ENCODE measurements at regions not wholly inside any gene's neighbourhood (a gene's known extent, or its start where the extent isn't known, plus 50 kb on each side); places are given as distances from the start of the nearest gene placed in this dataset.
"Not testable (repeated sequence)": the region's sequence is repeated elsewhere in the genome, so short reads cannot be mapped to it uniquely, and the experiment has no call there.

DNA sequence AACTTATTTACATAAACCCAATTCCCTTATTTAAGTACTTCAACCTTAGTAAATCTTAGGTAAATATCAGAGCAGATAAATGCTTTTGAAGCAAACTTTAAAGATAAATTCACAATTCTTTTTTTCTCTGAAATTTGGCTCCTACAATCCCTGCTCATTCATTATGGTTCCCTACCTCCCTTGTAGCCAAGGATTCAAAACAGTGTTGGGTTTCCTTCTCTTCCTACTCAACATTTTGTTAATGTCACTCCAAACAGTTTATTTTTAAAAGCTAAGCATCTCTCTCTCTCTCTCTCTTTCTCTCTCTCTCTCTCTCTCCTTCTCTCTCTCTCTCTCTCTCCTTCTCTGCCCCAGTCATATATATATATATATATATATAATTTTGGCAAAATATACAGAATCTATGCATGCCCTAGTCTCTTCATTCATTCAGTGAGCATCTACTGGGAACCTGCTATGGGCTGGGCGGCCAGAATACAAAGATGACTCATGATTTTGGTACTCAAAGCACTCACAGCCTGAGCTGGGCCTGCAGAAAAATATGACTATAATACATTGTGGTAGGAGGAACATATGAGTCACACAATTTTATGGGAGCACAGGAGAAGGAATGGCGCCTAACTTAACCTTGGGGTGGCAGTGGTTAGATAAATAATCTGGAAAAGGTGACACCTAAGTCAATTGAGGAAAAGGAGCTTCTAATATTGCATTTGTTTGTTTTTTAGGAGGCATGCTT, 123.7 kb upstream of the DHRS4 start:
- DNase-seq (ENCODE audit: low read depth, low spot score) = peak; percentile 92

DNA sequence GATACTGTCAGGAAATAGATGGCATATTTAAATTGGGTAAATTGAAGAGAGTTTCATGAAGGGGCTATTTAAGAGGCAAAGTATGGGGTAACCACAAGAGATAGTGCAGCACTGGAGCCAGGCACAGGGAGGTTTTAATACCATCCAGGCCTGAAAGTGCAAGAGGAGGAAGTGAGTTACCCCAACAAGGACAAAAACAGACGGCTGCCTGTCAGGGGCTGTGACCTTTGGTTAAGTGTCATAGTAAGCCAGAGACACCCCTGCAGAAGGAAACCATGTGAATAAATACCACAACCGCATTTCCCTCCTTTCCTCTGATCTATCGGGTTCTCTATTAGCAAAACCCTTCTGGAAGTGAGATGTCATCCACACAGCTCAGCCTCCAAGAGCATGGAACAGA, 122.0 kb upstream of the DHRS4 start:
- DNase-seq (ENCODE audit: low read depth, low spot score) = no peak

DNA sequence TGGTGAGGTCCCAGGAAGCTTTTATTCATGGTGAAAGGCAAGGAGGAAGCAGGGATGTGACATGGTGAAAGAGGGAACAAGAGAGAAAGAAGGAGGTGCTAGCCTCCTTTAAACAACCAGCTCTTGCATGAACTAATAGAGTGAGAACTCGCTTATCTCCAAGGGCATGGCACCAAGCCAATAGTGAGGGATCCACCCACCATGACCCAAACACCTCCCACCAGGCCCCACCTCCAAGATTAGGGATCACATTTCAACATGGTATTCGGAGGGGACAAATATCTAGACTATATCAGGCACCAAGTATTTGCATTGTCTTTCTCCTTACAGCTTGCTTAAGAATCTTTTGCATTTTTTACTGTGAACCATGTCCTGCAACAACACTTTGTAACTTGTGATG, 91.9 kb upstream of the DHRS4 start:
- no peak for DNase-seq (ENCODE audit: low read depth, low spot score)

DNA sequence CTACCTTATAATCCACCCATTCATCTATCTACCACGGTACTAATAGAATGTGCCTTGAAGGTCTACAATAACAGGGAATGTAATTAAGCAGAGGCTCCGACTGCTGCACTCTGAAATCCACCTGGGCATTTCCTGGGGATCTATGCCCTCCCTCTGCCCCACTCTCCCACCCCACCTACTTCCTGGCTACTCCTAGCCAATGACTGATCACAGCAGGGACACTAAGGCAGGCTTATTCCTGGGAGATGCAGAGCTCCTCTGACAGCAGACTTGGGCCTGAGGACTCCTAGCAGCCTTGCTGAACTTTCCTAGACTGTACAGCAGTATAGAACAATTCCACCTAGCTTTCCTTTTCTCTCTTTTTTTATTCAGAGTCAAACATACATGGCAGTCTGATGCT, 91.1 kb upstream of the DHRS4 start:
- no peak for DNase-seq (ENCODE audit: low read depth, low spot score)

DNA sequence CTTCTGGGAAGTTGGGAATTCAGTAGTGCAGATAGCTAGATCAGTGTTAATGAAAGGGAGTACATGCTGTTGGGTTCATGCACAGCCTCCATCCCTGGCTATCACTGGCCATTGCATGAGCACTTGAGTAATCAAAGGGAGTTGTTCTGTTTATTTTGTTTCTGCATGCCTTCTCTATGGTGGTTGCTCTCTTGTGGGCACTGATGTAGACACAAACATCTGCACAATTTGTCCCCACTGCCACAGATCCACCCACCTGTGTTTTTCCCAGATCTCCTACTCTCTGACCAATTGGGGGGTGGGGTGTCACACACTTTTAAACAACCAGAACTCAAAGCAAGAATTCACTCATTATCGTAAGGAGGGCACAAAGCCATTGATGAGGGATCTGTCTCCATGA, 89.7 kb upstream of the DHRS4 start:
- DNase-seq (ENCODE audit: low read depth, low spot score) = no peak

DNA sequence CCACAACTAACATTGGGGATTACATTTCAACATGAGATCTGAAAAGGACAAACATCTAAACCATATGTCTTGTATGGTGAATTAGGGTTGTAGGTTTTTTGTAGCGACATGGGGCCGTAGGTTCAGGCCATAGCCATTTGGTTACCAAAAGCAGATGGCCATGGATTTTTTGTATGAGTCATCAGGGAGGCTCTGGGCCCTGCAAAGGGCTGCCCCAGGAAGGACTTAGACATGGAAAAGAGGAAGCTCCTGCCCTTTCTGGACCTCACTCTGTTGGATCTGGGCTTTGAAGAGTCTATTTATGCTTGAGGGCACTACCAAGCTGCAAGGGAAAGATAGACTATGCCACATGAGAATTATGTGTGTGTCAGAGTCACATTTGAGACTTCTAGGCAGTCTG, 89.3 kb upstream of the DHRS4 start:
- no peak for DNase-seq (ENCODE audit: low read depth, low spot score)

DNA sequence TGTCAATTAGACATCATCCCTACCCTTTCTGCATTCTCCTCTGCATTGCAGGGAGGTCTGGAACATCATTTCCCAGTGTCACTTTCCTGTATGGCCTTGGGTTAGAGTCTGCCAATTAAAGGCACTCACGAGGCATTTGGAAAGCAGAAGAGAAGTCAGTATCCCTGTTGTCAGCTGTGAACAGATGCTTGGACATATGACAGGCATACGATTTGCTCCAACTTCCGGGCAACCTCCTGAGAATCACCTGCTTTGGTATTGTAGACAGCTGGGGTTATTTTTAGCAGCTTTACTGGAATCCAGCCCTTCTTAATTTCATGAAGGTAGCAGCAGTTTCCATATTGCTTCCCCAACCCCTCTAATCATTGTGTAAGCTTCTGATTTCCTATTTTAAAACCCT, 88.7 kb upstream of the DHRS4 start:
- no peak for DNase-seq (ENCODE audit: low read depth, low spot score)

DNA sequence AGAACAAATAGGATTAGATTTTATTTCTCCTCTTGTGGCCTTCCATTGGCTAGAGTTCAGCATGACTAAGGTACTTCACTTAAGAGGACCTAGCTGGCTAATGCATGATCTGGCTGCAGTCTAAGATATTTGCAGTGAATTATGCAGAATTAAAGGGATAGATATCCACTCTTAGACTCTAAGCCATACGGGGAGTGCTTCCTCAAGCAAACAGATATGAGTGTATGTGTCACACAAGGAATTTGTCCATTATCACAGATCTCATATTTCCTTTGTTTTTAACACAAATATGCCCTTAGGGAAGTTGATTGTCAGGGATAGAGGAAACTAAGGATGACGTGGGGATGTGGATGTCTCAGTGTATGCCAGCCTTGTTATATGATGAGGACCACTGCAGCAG, 88.1 kb upstream of the DHRS4 start:
- DNase-seq (ENCODE audit: low read depth, low spot score) = peak; percentile 31

DNA sequence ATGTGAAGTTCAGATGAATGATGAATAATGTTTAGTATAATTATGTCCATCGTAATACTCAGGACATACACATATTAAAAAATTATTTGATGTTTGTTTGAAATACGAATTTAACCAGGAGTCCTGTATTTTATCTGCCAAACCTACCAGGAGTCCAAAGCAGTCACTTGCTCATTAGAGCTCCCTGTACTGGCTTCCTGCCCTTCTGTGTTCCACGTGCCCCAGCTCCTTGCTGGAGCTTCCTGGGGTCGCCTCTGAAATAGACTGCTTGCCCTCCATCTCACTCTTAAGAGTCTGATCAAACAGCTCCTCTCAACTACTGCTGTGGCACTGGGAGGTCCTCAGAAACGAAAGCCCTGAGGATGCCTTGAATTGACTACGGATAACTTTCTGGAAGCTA, 87.3 kb upstream of the DHRS4 start:
- no peak for DNase-seq (ENCODE audit: low read depth, low spot score)

DNA sequence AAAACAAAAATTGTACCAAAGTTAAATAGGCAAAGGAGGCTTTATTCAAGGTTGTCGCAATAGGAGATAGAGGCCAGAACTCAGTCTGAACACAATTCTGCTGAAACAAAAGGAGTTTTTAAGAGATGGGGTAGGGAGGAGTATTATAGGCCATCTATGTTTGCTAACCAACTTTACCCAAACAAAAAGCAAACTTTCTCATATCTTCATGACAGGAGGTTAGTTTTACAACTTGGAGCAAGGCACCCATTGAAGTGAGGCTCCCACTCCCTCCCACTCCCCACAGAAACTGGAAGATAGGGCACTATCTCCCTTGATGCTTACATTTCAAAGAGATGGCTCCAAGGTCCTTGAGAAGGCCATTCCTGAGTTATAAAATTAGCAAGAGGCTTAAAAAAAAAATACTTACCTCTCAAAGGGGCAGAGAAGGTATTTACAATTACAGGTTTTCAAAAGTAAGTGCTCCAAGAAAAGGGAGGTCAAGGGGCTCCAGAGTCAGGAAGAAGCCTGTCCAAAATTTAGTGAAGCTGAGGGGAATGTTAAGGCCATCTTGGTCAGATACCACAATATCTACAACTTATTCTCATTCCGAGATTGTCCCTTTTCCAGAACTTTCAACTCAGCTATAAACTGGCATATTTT, 84.4 kb upstream of the DHRS4 start:
- no peak for DNase-seq (ENCODE audit: low read depth, low spot score)

DNA sequence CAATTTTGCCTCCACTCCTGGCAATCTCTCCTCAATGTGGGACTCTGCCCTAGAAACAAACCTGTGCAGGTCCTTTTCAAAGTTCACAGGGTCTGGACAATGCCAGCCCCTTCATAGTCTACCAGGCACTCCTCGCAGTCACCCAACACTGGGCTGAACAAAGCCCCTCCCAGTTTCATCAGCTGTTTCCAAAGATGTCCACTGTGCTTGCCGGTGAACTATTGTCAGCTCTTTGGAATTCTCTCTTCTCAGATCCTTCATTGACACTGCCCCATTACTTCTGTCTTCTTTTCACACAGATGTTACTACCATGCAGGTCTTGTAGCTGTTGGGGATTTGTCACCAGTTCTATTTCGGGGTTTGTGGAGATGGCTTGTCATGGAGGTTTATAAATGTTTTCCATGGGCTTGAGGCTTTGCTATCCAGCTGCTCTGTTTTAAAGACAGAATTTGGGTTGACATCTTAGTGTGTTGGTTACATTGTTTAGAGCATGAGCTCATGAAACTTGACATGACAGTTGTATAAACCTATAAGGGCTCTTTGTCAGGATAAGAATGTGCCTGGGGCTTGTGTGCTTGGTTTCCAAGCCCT, 77.3 kb upstream of the DHRS4 start:
- no peak for DNase-seq (ENCODE audit: low read depth, low spot score)

DNA sequence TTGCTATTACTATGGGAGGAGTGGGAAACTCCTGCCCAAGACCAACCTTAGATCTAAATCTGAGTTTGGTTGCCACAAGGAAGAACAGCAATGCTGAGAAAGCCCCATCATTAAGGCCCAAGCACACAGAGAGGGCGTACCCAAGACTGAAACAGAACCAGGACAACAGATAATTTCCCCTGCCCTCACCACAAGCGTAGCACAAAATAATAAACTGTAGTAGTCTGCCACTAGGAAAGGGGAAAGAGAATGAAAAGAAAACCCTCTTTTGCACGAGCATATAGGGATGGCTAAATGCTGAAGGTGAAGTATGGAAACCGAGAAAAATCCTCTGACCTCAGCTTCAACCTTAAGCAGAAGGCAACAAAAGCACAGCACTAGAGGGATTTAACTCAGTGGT, 76.5 kb upstream of the DHRS4 start:
- no peak for DNase-seq (ENCODE audit: low read depth, low spot score)

DNA sequence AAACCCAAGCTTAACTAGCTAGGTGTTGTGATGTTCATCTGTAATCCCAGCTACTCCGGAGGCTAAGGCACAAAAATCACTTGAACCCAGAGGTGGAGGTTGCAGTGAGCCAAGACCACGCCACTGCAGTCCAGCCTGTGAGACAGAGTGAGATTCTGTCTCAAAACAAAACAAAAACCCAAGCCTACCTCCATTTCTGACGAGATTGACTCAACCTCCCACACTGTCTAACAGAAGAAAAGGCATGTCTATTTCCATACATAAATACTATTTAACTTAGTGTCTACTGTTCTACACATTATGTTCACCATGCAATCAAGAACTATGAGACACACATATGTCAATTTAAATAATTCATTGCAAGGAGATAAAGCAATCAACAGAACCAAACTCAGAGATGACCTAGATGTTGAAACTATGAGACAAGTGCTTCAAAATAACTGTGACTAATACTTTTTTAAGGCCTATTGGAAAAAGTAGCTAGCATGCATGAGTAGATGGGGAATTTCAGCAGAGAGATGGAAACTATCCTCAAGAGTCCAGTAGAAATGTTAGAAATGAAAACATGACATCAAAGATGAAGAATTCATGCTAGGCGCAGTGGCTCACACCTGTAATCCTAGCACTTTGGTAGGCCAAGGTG, 75.9 kb upstream of the DHRS4 start:
- DNase-seq (ENCODE audit: low read depth, low spot score) = no peak

DNA sequence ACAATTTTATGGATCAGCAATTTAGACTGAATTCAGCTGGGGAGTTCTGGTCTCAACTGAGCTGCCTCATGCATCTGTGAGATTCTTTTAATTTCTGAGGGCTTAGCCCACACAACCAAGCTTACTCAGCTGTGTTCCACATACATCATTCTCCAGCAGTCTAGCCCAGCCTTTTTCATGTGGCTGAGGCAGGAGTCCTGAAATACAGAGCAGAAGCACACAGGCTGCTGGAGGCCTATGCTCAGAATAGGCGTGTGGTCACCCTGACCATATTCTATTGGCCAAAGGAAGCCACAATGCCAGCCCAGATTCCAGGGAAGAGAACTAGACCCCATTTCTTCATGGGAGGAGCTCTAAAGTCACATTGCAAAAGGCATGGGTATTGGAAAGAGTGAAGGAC, 72.3 kb upstream of the DHRS4 start:
- peak; percentile 74 for DNase-seq (ENCODE audit: low read depth, low spot score)

DNA sequence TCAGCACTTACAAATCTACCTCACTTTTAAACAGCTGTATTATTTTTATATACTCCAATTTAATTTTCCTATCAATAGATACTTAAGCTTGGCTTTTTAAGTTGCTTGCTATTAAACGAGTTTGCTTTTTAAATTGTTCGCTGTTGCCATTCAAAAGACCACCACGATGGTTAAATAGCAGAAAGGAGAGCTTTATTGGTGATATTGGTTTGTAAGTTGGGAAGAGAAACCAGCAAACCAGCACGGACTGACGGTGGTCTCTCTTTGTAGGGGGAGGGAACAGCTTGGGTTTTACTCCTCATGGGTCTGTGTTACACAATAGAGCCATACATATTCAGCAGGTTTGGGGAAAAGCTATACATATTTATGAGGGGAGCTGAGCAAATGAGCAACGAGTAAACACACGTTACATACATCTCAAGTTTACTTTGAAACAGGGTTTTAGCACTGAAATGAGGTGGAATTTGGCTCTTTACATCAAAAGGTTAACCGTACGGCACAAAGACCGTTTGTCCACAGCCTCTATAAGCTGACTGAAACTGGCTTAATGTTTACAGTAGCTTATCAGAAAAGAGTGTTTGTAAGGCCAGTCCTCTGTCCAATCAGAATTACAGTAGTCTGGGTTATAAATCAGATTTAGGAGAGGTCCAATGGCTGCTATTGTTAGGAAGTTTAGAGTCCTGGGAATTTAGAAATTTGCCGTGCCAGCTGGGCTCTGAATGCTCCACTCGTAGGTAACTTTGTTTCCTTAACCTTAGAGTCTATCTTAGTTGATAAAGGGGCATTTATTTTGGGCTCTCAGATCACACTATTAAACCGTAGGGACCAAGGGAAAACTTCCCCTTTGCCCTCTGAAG, 69.7 kb upstream of the DHRS4 start:
- peak; percentile 29 for DNase-seq (ENCODE audit: low read depth, low spot score)

DNA sequence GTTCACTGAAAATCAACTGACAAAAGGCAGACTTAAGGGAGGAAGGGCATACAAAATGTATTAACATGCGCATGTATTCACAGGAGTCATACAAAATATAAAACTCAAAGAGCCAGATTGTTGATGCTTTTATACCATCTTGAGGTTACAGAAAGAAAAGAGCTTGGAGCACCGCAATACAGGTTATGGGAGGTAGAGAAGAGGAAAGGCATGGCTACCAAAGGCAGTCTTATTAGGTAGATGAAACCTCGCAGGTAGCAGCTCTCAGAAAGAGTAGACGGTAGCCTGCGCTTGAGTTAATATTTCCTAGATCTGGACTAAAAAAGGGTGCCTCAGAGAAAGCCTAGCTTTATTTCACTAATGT, 69.0 kb upstream of the DHRS4 start:
- DNase-seq (ENCODE audit: low read depth, low spot score) = no peak

DNA sequence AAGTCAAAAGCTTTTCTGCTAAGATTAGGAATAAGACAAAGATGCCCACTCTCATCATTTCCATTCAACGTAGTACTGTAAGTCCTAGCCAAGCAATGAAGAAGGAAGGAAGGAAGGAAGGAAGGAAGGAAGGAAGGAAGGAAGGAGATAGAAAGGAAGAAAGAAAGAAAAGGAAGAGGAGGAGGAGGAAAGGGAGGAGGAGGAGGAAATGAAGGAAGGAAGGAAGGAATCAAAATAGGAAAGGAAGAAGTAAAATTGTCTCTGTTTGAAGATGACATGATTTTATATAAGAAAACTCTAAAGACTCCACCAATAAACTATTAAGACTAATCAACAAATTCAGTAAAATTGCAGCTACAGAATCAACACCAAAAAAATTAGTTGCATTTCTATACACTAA, 66.0 kb upstream of the DHRS4 start:
- DNase-seq (ENCODE audit: low read depth, low spot score) = no peak

DNA sequence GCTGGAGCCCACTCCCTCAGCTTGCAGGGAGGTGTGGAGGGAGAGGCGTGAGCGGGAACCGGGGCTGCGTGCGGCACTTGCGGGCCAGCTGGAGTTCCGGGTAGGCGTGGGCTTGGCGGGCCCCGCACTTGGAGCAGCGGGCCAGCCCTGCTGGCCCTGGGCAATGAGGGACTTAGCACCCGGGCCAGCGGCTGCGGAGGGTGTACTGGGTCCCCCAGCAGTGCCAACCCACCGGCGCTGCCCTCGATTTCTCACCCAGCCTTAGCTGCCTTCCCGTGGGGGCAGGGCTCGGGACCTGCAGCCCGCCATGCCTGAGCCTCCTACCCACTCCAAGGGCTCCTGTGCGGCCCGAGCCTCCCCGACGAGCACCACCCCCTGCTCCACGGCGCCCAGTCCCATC, 61.9 kb upstream of the DHRS4 start:
- not testable (repeated sequence) for DNase-seq (ENCODE audit: low read depth, low spot score)

DNA sequence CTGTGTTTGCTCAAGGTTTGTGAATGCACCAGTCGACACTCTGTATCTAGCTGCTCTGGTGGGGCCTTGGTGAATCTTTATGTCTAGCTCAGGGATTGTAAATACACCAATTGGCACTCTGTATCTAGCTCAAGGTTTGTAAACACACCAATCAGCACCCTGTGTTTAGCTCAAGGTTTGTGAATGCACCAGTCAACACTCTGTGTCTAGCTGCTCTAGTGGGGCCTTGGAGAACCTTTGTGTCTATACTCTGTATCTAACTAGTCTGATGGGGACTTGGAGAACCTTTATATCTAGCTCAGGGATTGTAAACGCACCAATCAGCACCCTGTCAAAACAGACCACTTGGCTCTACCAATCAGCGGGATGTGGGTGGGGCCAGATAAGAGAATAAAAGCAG, 61.3 kb upstream of the DHRS4 start:
- not testable (repeated sequence) for DNase-seq (ENCODE audit: low read depth, low spot score)

DNA sequence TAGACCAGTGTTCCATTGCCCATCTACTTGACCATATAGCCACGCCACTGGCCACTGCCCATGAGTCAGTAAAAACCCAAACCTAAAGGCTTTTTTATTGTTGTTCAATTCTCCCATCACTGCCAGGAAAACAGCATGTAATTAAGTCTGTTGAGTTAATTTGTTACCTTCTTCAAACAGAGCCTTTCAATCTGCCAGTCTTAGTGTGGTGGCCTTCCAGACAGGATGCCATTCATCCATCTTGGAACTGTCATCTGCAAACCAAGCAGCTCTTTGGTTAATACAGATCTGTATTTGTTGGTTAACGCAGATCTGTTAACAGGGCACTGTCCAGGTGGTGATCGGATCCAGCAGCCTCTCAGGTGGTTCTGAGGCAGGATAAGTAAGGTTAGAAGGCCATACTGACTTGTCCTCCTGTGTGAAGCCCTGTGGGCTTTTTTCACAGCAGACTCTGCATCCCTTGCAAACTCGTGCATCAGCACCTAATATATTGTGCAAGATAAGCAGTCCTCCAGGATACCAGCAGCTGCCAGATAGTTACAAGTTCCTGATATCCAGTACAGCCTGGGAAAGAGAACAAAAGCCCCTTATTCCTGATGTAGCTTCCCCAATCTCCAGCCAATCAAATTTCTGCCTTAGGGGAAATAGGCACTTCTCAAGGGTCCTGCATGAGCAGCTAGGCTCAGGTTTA, 59.1 kb upstream of the DHRS4 start:
- DNase-seq (ENCODE audit: low read depth, low spot score) = no peak

DNA sequence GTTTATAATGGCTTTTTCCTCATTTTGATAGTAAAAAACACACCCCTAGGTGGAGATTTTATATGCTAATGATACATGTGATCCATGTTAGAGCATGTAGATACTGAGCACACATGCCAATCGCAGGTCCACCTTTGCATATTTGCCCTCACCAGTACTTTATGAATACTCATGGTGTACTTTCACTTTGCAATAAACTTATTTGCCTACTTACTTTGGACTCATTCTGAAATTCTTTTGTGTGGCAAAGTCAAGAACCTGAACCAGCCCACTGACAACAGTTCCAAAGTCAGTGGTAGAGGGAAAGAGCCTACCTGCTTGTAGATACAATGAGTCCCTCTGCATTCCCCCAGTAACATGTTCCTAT, 58.5 kb upstream of the DHRS4 start:
- no peak for DNase-seq (ENCODE audit: low read depth, low spot score)

All from astrocyte of the hippocampus (primary cell).